OCI-LY7 (cell line): ENCODE measurements at regions not wholly inside any gene's neighbourhood (a gene's known extent, or its start where the extent isn't known, plus 50 kb on each side); places are given as distances from the start of the nearest gene placed in this dataset.

ENCODE experiments used
- BruUV-seq: library from RNA; stranded (reverse); fragments of 400-500 nt; replicated peaks from 2 replicates; lab custom pipeline; 2021; lab: Mats Ljungman, UMichigan
- CTCF ChIA-PET: fragments of 300-600 bp; sonication (Branson Sonifier 250); formaldehyde crosslinking; loops from one replicate; lab custom pipeline; 2022; ENCODE audit warnings: antibody characterized with exemption; ENCODE audit not compliant: unreplicated experiment; lab: Charles Lee
- POLR2A ChIA-PET: fragments of 300-600 bp; sonication (Branson Sonifier 250); formaldehyde crosslinking; loops from one replicate; lab custom pipeline; 2022; ENCODE audit warnings: antibody characterized with exemption; lab: Charles Lee
- DNase-seq: peaks from one replicate; pipeline ENCODE4 v3.0.0-alpha.2; 2015; ENCODE audit warnings: low spot score
- H2AFZ ChIP-seq: fragments of 200-600 bp; sonication (generic), shearing (Covaris generic); 2 replicates; pipeline ENCODE4 v1.6.1; 2014; ENCODE audit warnings: mild to moderate bottlenecking, antibody characterized with exemption, low read length, moderate library complexity
- H3K27ac ChIP-seq: fragments of 200-600 bp; sonication (generic); 2 replicates; pipeline ENCODE4 v1.5.1; 2014; ENCODE audit warnings: mixed run types, low read depth, mild to moderate bottlenecking, moderate library complexity, low read length, inconsistent platforms; ENCODE audit not compliant: poor library complexity, severe bottlenecking
- H3K36me3 ChIP-seq: fragments of 200-600 bp; sonication (generic); 2 replicates; pipeline ENCODE4 v1.6.1; 2014; ENCODE audit warnings: mild to moderate bottlenecking, antibody characterized with exemption, low read length, moderate library complexity, mixed read lengths; ENCODE audit not compliant: insufficient read depth
- H3K4me1 ChIP-seq: fragments of 200-600 bp; sonication (generic); 2 replicates; pipeline ENCODE4 v1.5.1; 2014; ENCODE audit warnings: mild to moderate bottlenecking, low read length; ENCODE audit not compliant: insufficient read depth, poor library complexity, severe bottlenecking
- H3K4me2 ChIP-seq: fragments of 200-600 bp; sonication (generic); 2 replicates; pipeline ENCODE4 v1.6.1; 2014; ENCODE audit warnings: mild to moderate bottlenecking, low read length
- H3K4me3 ChIP-seq: fragments of 200-600 bp; sonication (generic); 2 replicates; pipeline ENCODE4 v1.5.1; 2014; ENCODE audit warnings: mild to moderate bottlenecking, low read depth, low read length; ENCODE audit not compliant: poor library complexity, severe bottlenecking
- H3K79me2 ChIP-seq: fragments of 200-600 bp; sonication (generic); 2 replicates; pipeline ENCODE4 v1.6.1; 2016; ENCODE audit warnings: low read depth, mild to moderate bottlenecking, low read length, moderate library complexity, mixed read lengths; ENCODE audit not compliant: insufficient read depth
- H3K9me2 ChIP-seq: fragments of 200-600 bp; sonication (generic); 2 replicates; pipeline ENCODE4 v1.6.1; 2016; ENCODE audit warnings: mild to moderate bottlenecking, low read length, mixed read lengths; ENCODE audit not compliant: insufficient read depth
- H3K9me3 ChIP-seq: fragments of 200-600 bp; sonication (generic); 2 replicates; pipeline ENCODE4 v1.6.1; 2014; ENCODE audit warnings: mild to moderate bottlenecking, mixed run types, low read length, mixed read lengths
- H4K20me1 ChIP-seq: fragments of 200-600 bp; sonication (generic); 2 replicates; pipeline ENCODE4 v1.6.1; 2014; ENCODE audit warnings: mild to moderate bottlenecking, antibody characterized with exemption, low read length, moderate library complexity, mixed read lengths; ENCODE audit not compliant: insufficient read depth
- CTCF ChIP-seq: fragments of 200-600 bp; sonication (generic); conservative IDR thresholded peaks from 2 replicates; pipeline ENCODE4 v1.5.1; 2014; ENCODE audit warnings: mild to moderate bottlenecking, antibody characterized with exemption, low read length, moderate library complexity, mixed read lengths
- EZH2phosphoT487 ChIP-seq: fragments of 200-600 bp; sonication (generic); IDR thresholded peaks from 2 replicates; pipeline ENCODE4 v1.6.1; 2018; ENCODE audit warnings: low read depth, borderline replicate concordance, mild to moderate bottlenecking, mixed run types, antibody characterized with exemption, low read length, moderate library complexity, mixed read lengths
- intact Hi-C: fragments of 100-400 bp; cut with micrococcal nuclease; formaldehyde crosslinking; loops from one replicate; pipeline ENCODE4 v1.10.0; 2022; ENCODE audit not compliant: unreplicated experiment

- CTCF ChIA-PET: no interaction called here
- Histone ChIP-seq H2AFZ (no peak overlapping the region), H3K4me1 (no peaks in the 10 kb centered on the region), H3K4me2 (no peak overlapping the region), H3K27ac (no peak overlapping the region), H4K20me1 (no peaks in the 10 kb centered on the region), H3K9me2 (no peaks in the 10 kb centered on the region), H3K79me2 (no peaks in the 10 kb centered on the region), H3K4me3 (no peak overlapping the region), H3K9me3 (no peaks in the 10 kb centered on the region), H3K36me3 (no peaks in the 10 kb centered on the region)
- POLR2A ChIA-PET: no interaction called here
- no peak for TF ChIP-seq CTCF
- no peak for TF ChIP-seq EZH2phosphoT487
- no TSS peak for BruUV-seq
- intact Hi-C loops: no loop called here
- no peak for DNase-seq
These were observed 156.5 kb downstream of the SH3BGRL2 start for GRCh38 chr6:79787626-79788025.

- ChIA-PET CTCF (no interaction called here), POLR2A (no interaction called here)
- intact Hi-C loops: no loop called here
- Histone ChIP-seq H3K4me1 (no peaks in the 10 kb centered on the region), H3K79me2 (no peaks in the 10 kb centered on the region), H4K20me1 (no peaks in the 10 kb centered on the region), H3K36me3 (no peaks in the 10 kb centered on the region), H3K27ac (no peak overlapping the region), H3K4me2 (no peak overlapping the region), H2AFZ (no peak overlapping the region), H3K9me2 (no peaks in the 10 kb centered on the region), H3K9me3 (no peaks in the 10 kb centered on the region), H3K4me3 (no peak overlapping the region)
- no peak for DNase-seq
- BruUV-seq: no TSS peak
- TF ChIP-seq CTCF (no peak), EZH2phosphoT487 (no peak)
These were observed 153.2 kb downstream of the SH3BGRL2 start for GRCh38 chr6:79784395-79784753.

- Histone ChIP-seq H3K36me3 (no peaks in the 10 kb centered on the region), H3K79me2 (no peaks in the 10 kb centered on the region), H3K9me3 (no peaks in the 10 kb centered on the region), H3K9me2 (no peaks in the 10 kb centered on the region), H2AFZ (no peak overlapping the region), H4K20me1 (no peaks in the 10 kb centered on the region), H3K27ac (no peak overlapping the region), H3K4me2 (no peak overlapping the region), H3K4me1 (no peaks in the 10 kb centered on the region), H3K4me3 (no peak overlapping the region)
- intact Hi-C loops: no loop called here
- no peak for DNase-seq
- TF ChIP-seq EZH2phosphoT487 (no peak), CTCF (no peak)
- BruUV-seq: no TSS peak
- ChIA-PET POLR2A (no interaction called here), CTCF (no interaction called here)
These were observed 152.7 kb downstream of the SH3BGRL2 start for GRCh38 chr6:79783670-79784394.
